GM23248 (cell line): ENCODE measurements at regions not wholly inside any gene's neighbourhood (a gene's known extent, or its start where the extent isn't known, plus 50 kb on each side); places are given as distances from the start of the nearest gene placed in this dataset.

Experiments
- DNase-seq: peaks from one replicate; pipeline ENCODE4 v3.0.0-alpha.2; 2015
- H2AFZ ChIP-seq: fragments of 200-600 bp; sonication (generic); 2 replicates; pipeline ENCODE4 v1.6.1; 2016; ENCODE audit warnings: antibody characterized with exemption
- H3F3A ChIP-seq: fragments of 200-600 bp; sonication (generic); 2 replicates; pipeline ENCODE4 v1.6.1; 2016; ENCODE audit warnings: mild to moderate bottlenecking, antibody characterized with exemption, mixed run types; ENCODE audit not compliant: insufficient read depth
- H3K27ac ChIP-seq: fragments of 200-600 bp; sonication (generic); 2 replicates; pipeline ENCODE4 v1.5.1; 2016; ENCODE audit warnings: mild to moderate bottlenecking
- H3K27me3 ChIP-seq: fragments of 200-600 bp; sonication (generic); replicated peaks from 2 replicates; pipeline ENCODE4 v1.6.1; 2016; ENCODE audit warnings: mild to moderate bottlenecking; ENCODE audit not compliant: insufficient read depth
- H3K36me3 ChIP-seq: fragments of 200-600 bp; sonication (generic); 2 replicates; pipeline ENCODE4 v1.6.1; 2016; ENCODE audit warnings: low read depth, mild to moderate bottlenecking
- H3K4me1 ChIP-seq: fragments of 200-600 bp; sonication (generic); 2 replicates; pipeline ENCODE4 v1.6.1; 2016; ENCODE audit warnings: mild to moderate bottlenecking; ENCODE audit not compliant: insufficient read depth
- H3K4me2 ChIP-seq: fragments of 200-600 bp; sonication (generic); one replicate; pipeline ENCODE4 v1.6.1; 2016; ENCODE audit warnings: mild to moderate bottlenecking; ENCODE audit not compliant: unreplicated experiment
- H3K4me3 ChIP-seq: fragments of 200-600 bp; sonication (generic); 2 replicates; pipeline ENCODE4 v1.5.1; 2016; ENCODE audit warnings: mild to moderate bottlenecking
- H3K79me2 ChIP-seq: fragments of 200-600 bp; sonication (generic); 2 replicates; pipeline ENCODE4 v1.6.1; 2016; ENCODE audit warnings: mild to moderate bottlenecking; ENCODE audit not compliant: insufficient read depth
- H3K9ac ChIP-seq: fragments of 200-600 bp; sonication (generic); 2 replicates; pipeline ENCODE4 v1.6.1; 2016; ENCODE audit warnings: mild to moderate bottlenecking
- H3K9me2 ChIP-seq: fragments of 200-600 bp; sonication (generic); 2 replicates; pipeline ENCODE4 v1.6.1; 2016; ENCODE audit warnings: mixed run types, mild to moderate bottlenecking, moderate library complexity; ENCODE audit not compliant: insufficient read depth
- H3K9me3 ChIP-seq: fragments of 200-600 bp; sonication (generic); one replicate; pipeline ENCODE4 v1.6.1; 2017; ENCODE audit warnings: low read depth
- H4K20me1 ChIP-seq: fragments of 200-600 bp; sonication (generic); 2 replicates; pipeline ENCODE4 v1.6.0; 2016; ENCODE audit not compliant: insufficient read depth
- EZH2 ChIP-seq: fragments of 200-600 bp; sonication (generic); IDR thresholded peaks from 2 replicates; pipeline ENCODE4 v1.6.1; 2018; ENCODE audit warnings: antibody characterized with exemption, mild to moderate bottlenecking; ENCODE audit not compliant: insufficient read depth, poor library complexity, severe bottlenecking
- EZH2phosphoT487 ChIP-seq: fragments of 200-600 bp; sonication (generic); IDR thresholded peaks from 2 replicates; pipeline ENCODE4 v1.6.1; 2018; ENCODE audit warnings: antibody characterized with exemption, moderate library complexity, mild to moderate bottlenecking, low read depth; ENCODE audit not compliant: insufficient read depth
- WGBS, 2 experiments: methylation state at CpG; one replicate each; pipeline ENCODE4 v1.1.6; 2015 to 2017; ENCODE audit warnings: low lambda C conversion rate in 2 of 2, low coverage in 1 of 2; ENCODE audit errors: missing lambda C conversion rate in 2 of 2; 5-methylcytosine and 5-hydroxymethylcytosine counted together
- in situ Hi-C: fragments of 300-500 bp; cut with MboI; formaldehyde crosslinking; loops from 2 replicates; pipeline ENCODE4 v1.15.0; 2020

DNA sequence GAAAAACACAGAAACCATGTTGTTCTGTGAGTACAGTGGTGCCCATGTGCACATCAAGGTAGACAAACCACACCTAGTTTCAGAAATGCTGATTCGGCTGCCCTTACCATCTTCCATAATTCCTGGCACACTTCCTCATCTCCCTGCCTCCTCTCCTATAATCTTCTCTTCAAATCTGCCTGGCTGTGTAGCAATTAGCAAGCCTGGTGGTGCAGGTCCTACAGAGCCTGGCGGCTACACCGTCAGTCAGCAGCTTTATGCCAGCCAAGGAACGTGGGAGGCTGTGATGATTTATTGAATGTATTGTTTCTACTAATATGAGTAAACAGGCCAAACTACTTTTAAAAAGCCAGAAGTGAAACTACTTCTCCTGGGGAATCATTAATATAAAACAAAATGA, 106.8 kb downstream of the SEMA6D start:
- no peaks in the 10 kb centered on the region for H3K9me2 ChIP-seq
- H3K9ac ChIP-seq, result no peak overlapping the region
- no peaks in the 10 kb centered on the region for H3K79me2 ChIP-seq
- H3F3A ChIP-seq, result no peaks in the 10 kb centered on the region
- no peak overlapping the region for H3K4me2 ChIP-seq
- WGBS, 2 experiments, result 52 to 54% methylated on average over 4 of the region's 4 CpGs
- TF ChIP-seq EZH2phosphoT487, result no peak
- TF ChIP-seq EZH2, result no peak
- H3K9me3 ChIP-seq, result no peaks in the 10 kb centered on the region
- H3K4me3 ChIP-seq, result no peak overlapping the region
- H3K36me3 ChIP-seq, result no peaks in the 10 kb centered on the region
- no peaks in the 10 kb centered on the region for H4K20me1 ChIP-seq
- H3K27ac ChIP-seq, result no peak overlapping the region
- H3K27me3 ChIP-seq, result no peaks in the 10 kb centered on the region; the same call in 1 of the 2 replicates
- in situ Hi-C loops, result no loop called here
- no peaks in the 10 kb centered on the region for H3K4me1 ChIP-seq
- no peak for DNase-seq
- H2AFZ ChIP-seq, result no peak overlapping the region

DNA sequence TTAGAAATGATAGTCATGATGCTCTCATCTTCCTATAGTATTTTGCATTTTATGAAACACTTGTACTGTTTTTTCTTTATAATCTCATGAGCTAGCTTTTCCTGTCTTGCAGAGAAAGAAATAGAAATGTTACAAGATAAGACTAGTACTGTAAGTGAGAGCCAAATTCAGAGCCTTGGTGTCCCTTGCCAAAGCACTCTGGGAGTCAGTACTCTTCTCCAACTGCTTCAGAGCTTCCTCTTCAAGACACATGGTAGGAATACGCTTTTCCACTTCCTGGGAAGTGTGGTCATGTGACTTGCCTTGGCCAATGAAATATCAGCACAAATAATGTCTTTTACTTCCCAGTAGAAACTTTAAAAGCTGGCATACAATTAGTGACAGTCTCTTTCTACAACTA, 112.4 kb downstream of the SEMA6D start:
- Histone ChIP-seq H3K36me3 (no peaks in the 10 kb centered on the region), H2AFZ (no peak overlapping the region), H3K27me3 (no peaks in the 10 kb centered on the region; the same call in 1 of the 2 replicates), H3K4me1 (no peaks in the 10 kb centered on the region), H3K9me2 (no peaks in the 10 kb centered on the region), H3K4me2 (no peak overlapping the region), H3K79me2 (no peaks in the 10 kb centered on the region), H3K9ac (no peak overlapping the region), H3K4me3 (no peak overlapping the region), H3K9me3 (no peaks in the 10 kb centered on the region), H3K27ac (no peak overlapping the region), H3F3A (no peaks in the 10 kb centered on the region), H4K20me1 (no peaks in the 10 kb centered on the region)
- in situ Hi-C loops, result loop anchor here (10.0 kb wide), 1 partner anchor 55 kb away; no protein-coding TSS in a partner anchor
- no peak for DNase-seq
- 6 to 33% methylated on average over 1 of the region's 1 CpG for WGBS, 2 experiments
- TF ChIP-seq EZH2phosphoT487, result no peak
- no peak for TF ChIP-seq EZH2

DNA sequence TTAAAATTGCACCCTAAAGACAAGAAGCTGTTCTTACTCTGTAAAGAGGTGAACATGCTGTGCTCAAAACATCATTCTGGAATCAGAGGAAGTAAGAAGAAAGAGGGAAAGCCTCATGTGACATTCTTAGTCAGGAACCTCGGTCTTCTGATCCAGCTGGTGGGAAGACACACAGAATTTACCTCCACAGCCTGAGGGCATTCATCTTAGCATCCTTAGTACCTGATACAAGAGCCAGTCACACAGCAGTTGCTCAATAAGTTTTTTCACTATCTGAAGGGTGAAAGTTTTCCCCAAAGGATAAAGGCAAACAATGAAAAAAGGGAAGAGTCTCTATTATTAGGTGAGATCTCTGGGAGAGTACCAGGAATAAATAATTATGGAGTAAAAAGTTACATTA, 116.8 kb downstream of the SEMA6D start:
- no peak for TF ChIP-seq EZH2phosphoT487
- no peak for TF ChIP-seq EZH2
- no peaks in the 10 kb centered on the region for H3K9me2 ChIP-seq

GRCh38 chr15:47839233-47839825, 122.0 kb downstream of the SEMA6D start:
- in situ Hi-C loops, result loop anchor here (10.0 kb wide), 1 partner anchor 65 kb away; no protein-coding TSS in a partner anchor
- WGBS, 2 experiments, result 3 to 5% methylated on average over 6 of the region's 6 CpGs
- Histone ChIP-seq H3K27ac (no peak overlapping the region), H3K4me1 (no peaks in the 10 kb centered on the region), H3K9me2 (no peaks in the 10 kb centered on the region), H3K4me2 (no peak overlapping the region), H4K20me1 (no peaks in the 10 kb centered on the region), H3K9me3 (no peaks in the 10 kb centered on the region), H3K79me2 (no peaks in the 10 kb centered on the region), H3K9ac (no peak overlapping the region), H2AFZ (no peak overlapping the region), H3K27me3 (no peaks in the 10 kb centered on the region; the same call in 1 of the 2 replicates), H3K36me3 (no peaks in the 10 kb centered on the region), H3F3A (no peaks in the 10 kb centered on the region), H3K4me3 (no peak overlapping the region)
- no peak for DNase-seq
- TF ChIP-seq EZH2, result no peak
- no peak for TF ChIP-seq EZH2phosphoT487

More for the DNA sequence above, 116.8 kb downstream of the SEMA6D start:
- in situ Hi-C loops, result loop anchor here (10.0 kb wide), 1 partner anchor 59 kb away; no protein-coding TSS in a partner anchor
- no peak overlapping the region for H3K4me2 ChIP-seq
- no peak overlapping the region for H2AFZ ChIP-seq
- no peak for DNase-seq
- H3K9me3 ChIP-seq, result no peaks in the 10 kb centered on the region
- no peaks in the 10 kb centered on the region for H3K4me1 ChIP-seq
- H4K20me1 ChIP-seq, result no peaks in the 10 kb centered on the region
- 20 to 26% methylated on average over 1 of the region's 1 CpG for WGBS, 2 experiments
- no peaks in the 10 kb centered on the region for H3K79me2 ChIP-seq
- H3K36me3 ChIP-seq, result no peaks in the 10 kb centered on the region
- H3K27ac ChIP-seq, result no peak overlapping the region
- H3F3A ChIP-seq, result no peaks in the 10 kb centered on the region
- H3K27me3 ChIP-seq, result no peaks in the 10 kb centered on the region
- H3K4me3 ChIP-seq, result no peak overlapping the region
- H3K9ac ChIP-seq, result no peak overlapping the region
